Fibroblast of upper back skin (primary cell): ENCODE measurements at regions not wholly inside any gene's neighbourhood (a gene's known extent, or its start where the extent isn't known, plus 50 kb on each side); places are given as distances from the start of the nearest gene placed in this dataset.
A peak's percentile ranks its signal among the peaks of the same experiment; 100 is the strongest.
"Not testable (repeated sequence)": the region's sequence is repeated elsewhere in the genome, so short reads cannot be mapped to it uniquely, and the experiment has no call there.

Experiments used
- DNase-seq: peaks from one replicate; pipeline ENCODE4 v3.0.0-alpha.2; 2013

- DNase-seq = no peak
Measured at GRCh38 chr21:14675774-14676530, 129.8 kb upstream of the SAMSN1 start.

- no peak for DNase-seq
Measured at GRCh38 chr21:14673649-14674048, 127.5 kb upstream of the SAMSN1 start.

GRCh38 chr21:14672466-14672865 is 126.4 kb upstream of the SAMSN1 start:
- no peak for DNase-seq

GRCh38 chr21:14670409-14670808 is 124.3 kb upstream of the SAMSN1 start:
- no peak for DNase-seq

DNA sequence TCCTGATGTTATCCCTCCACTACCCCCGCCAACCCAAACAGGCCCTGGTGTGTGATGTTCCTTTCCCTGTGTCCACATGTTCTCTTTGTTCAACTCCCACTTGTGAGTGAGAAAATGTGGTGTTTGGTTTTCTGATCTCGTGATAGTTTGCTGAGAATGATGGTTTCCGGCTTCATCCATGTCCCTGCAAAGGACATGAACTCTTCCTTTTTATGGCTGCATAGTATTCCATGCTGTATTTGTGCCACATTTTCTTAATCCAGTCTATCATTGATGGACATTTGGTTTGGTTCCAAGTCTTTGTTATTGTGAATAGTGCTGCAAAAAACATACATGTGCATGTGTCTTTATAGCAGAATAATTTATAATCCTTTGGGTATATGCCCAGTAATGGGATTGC is 123.0 kb upstream of the SAMSN1 start:
- not testable (repeated sequence) for DNase-seq

- DNase-seq = no peak
Measured at GRCh38 chr21:14657241-14658008, 111.3 kb upstream of the SAMSN1 start.

GRCh38 chr21:14646893-14647292 is 100.8 kb upstream of the SAMSN1 start:
- DNase-seq = no peak

GRCh38 chr21:14645702-14646101 is 99.6 kb upstream of the SAMSN1 start:
- no peak for DNase-seq

DNA sequence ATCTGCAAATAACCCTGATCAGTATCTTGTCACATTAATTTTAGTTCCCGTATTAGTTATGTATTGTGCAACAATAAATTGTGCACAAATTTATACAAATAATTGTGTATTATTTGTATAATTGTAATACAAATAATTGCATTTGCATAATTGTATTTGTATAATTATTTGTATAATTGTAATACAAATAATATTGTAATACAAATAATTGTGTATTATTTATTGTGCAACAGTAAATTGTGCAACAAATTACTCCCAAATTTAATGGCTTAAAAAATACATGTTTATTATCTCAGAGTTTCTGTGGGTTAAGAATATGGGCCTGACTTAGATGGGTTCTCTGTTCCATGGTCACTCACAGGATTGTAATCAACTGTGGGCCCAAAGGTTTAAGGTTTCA is 86.2 kb upstream of the SAMSN1 start:
- DNase-seq = no peak

DNA sequence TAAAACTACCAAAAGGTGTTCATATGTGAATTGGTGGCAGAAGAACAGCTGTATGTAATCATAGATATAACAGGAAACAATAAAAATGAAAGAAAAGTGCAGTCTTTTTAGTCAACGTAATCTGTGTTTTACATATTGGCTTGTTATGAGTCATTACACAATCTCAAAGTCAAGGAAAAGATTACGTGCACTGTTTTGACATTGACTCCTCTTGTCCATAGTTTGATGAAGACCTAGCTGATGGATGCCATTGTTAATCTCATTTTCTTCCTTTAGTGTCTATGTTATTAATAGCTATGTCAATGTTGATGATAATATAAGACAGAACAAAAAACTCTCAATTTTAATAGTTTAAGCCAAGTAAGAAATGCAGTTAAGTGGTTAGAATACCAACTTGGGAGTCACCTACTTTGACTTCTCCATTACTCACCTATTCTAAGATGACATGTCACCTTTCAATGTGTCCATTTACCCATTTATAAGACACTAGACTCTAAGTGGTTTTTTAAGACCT is 84.5 kb upstream of the SAMSN1 start:
- no peak for DNase-seq

GRCh38 chr21:14629461-14629860 is 83.3 kb upstream of the SAMSN1 start:
- no peak for DNase-seq

- not testable (repeated sequence) for DNase-seq
Measured at GRCh38 chr21:14623079-14623478, 77.0 kb upstream of the SAMSN1 start.

- no peak for DNase-seq
Measured at GRCh38 chr21:14620152-14620551, 74.0 kb upstream of the SAMSN1 start.

- DNase-seq = peak; percentile 18
Measured at GRCh38 chr21:14617871-14618270, 71.8 kb upstream of the SAMSN1 start.

GRCh38 chr21:14617040-14617393 is 70.9 kb upstream of the SAMSN1 start:
- DNase-seq = no peak

GRCh38 chr21:14616380-14617039 is 70.4 kb upstream of the SAMSN1 start:
- no peak for DNase-seq

DNA sequence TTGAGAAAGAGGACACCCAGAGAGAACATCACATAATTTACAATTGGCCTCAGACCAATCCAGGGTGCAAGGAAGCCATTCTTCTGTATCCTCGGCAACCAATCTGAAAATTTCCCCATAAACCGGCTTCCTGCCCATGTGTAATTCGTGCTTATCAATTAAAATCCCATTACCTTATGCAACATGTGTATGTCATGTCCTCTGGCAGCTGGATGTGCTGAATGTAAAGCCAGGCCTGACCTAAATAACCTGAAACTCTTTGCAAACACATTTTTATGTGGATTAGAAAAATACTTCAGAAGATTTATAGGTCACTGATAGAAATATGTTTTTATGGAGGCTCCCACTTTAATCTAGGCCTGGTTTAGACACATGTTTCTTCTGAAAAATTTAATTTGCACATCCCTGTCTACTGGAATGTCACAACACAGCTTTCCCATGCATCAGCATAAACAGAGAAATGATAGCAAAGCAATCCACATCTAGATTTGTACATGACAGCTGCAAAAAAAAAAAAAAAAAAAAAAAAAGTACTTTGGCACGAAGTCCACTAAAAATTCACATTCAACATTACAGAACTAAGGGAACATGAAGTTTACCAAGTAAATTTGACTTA is 69.4 kb upstream of the SAMSN1 start:
- DNase-seq = peak; percentile 17

GRCh38 chr21:14614287-14614686 is 68.2 kb upstream of the SAMSN1 start:
- DNase-seq = no peak

- no peak for DNase-seq
Measured at GRCh38 chr21:14613486-14614224, 67.5 kb upstream of the SAMSN1 start.

- not testable (repeated sequence) for DNase-seq
Measured at GRCh38 chr21:14610119-14610518, 64.0 kb upstream of the SAMSN1 start.

DNA sequence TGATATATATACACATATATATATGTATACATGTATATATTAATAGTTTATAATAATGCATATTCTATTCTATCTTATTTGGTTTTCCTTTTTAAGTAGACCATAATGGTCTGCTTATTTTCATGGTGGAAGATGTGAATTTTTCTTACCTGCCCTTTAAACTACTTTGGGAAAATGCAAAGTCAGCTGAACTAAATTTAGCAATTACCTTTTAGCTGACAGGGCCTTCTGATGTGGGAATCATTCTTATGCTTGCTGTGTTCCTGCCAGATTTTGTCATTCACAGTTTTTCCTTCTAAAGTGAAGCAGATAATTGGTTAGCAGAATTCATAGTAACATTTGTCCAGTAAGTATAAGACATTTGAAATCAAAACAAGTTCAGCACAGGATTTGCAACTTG is 63.2 kb upstream of the SAMSN1 start:
- DNase-seq = no peak

- no peak for DNase-seq
Measured at GRCh38 chr21:14607262-14607661, 61.1 kb upstream of the SAMSN1 start.

DNA sequence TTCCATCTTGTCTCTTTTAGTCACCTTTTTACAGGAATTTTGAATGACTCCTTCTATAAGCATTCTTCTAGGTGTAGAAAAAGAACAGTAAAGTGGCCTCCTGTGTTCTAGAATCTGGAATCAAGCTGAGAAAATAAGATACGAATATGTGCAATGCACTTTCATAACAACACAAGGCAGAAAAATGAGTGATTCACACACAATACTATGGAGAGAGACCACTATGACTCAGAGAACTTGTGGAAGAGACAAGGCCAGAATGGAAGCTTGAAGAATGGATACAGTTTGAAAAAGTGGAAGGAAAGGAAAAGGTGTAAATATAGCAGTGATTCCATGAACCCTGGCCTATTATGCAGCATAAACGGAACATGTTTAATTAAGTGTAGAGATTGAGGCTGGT is 57.1 kb upstream of the SAMSN1 start:
- peak; percentile 80 for DNase-seq
